ENCODE measurements at regions not wholly inside any gene's neighbourhood (a gene's known extent, or its start where the extent isn't known, plus 50 kb on each side); places are given as distances from the start of the nearest gene placed in this dataset.

GRCh38 chr10:23657677-23658076 is 218.8 kb downstream of the OTUD1 start:
- no peak for TF ChIP-seq POLR2A (IDR thresholded peaks at IDR 0.05)
- no peak for TF ChIP-seq CTCF (IDR thresholded peaks at IDR 0.05)
- TF ChIP-seq POLR2AphosphoS5 (IDR thresholded peaks at IDR 0.05) = no peak
